ENCODE measurements at regions not wholly inside any gene's neighbourhood (a gene's known extent, or its start where the extent isn't known, plus 50 kb on each side); places are given as distances from the start of the nearest gene placed in this dataset.
A peak's percentile ranks its signal among the peaks of the same experiment; 100 is the strongest.

DNA sequence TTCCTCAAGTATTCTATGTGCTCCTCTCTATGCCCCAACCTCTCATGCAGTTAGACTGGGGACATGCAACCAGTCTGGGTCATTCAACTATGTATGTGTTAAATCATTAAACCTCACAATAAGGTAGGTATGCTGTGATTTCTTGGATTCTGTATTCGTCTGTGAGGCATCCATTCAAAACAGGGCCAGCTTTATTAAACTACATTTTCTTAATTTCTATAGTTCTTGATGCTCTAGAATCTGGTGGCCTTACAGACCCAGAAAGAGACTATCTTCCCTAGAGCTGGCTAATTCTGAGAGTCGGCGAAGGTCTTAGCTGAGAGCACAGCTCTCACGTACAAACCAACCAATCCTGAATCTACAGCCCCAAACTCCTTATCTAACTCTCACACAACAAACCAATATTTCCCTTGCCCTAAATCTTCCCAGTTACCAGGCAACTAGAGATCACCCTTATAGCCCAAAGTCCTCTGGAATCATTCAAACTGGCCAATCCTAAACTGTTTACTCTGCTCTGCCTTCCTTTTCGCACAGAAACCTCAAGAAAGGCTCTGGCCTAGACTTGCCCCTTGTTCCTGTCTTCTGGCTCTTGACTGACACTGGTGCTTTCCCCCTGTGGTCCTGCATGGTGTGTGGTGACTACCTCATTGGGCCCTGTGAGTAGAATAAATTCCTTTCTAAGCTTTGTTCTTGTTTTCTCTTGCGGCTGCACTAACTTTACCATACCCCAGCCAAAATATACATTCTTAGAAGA, 203.5 kb upstream of the TET2 start:
- TF ChIP-seq, protein P1, sequence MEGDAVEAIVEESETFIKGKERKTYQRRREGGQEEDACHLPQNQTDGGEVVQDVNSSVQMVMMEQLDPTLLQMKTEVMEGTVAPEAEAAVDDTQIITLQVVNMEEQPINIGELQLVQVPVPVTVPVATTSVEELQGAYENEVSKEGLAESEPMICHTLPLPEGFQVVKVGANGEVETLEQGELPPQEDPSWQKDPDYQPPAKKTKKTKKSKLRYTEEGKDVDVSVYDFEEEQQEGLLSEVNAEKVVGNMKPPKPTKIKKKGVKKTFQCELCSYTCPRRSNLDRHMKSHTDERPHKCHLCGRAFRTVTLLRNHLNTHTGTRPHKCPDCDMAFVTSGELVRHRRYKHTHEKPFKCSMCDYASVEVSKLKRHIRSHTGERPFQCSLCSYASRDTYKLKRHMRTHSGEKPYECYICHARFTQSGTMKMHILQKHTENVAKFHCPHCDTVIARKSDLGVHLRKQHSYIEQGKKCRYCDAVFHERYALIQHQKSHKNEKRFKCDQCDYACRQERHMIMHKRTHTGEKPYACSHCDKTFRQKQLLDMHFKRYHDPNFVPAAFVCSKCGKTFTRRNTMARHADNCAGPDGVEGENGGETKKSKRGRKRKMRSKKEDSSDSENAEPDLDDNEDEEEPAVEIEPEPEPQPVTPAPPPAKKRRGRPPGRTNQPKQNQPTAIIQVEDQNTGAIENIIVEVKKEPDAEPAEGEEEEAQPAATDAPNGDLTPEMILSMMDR (IDR thresholded peaks at IDR 0.05; ENCODE audit: insufficient read depth, low read depth, low read length, missing control alignments): no peak
- no peak overlapping the region for H3K4me3 ChIP-seq (ENCODE audit: low read depth, low read length)
- peak; percentile 17 for DNase-seq (ENCODE audit: low read depth)

DNA sequence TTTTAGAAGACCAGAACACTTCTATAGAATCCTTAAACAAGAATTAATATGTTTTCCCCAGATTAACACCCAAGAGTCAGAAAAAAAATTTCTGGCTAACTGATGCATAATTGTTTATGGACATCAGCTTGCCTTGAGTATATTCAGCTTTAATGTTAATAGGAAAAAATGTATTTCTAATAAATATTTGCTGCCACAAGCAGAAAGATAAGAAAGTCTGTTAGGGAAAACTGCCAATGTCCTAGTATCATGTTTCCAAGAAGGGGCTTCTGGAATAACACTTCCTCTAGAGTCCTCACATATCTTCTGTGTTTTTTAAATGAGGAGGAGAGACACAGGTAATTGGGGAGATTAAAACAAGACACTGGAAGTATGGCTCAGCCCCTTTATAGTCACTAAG, 202.1 kb upstream of the TET2 start:
- H3K4me3 ChIP-seq (ENCODE audit: low read depth, low read length): no peak overlapping the region
- TF ChIP-seq, protein P1 (IDR thresholded peaks at IDR 0.05; ENCODE audit: insufficient read depth, low read depth, low read length, missing control alignments): no peak

DNA sequence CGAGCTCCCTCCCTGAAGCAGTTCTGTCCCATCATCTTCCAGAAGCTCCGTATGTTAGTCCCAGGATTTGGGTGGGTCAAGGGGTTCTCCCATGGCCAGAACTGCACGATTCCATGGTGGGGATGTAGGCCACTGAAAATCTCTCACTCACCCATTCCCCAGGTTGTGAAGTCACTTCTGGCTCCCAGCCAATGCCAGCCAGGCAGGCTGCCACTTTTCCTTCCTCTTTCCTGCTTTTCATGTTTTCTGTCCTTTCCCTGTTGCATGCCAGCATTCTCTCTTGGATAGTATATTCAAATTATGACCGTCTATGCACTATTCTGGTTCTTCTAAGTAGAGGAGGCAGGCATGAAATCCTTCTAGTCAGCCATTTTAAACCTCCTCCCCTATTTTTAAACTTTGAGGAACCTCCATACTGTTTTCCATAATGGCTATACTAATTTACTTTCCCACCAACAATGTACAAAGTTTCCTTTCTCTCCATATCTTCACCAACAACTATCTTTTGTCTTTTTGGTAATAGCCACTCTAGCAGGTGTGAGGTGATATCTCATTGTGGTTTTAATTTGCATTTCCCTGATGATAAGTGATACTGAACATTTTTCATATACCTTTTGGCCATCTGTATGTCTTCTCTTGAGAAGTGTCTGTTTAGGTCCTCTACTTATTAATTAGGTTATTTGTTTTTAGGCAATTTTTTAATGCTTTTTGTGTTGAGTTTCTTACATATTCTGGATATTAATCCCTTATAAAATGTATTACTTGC, 182.1 kb upstream of the TET2 start:
- no peak overlapping the region for H3K4me3 ChIP-seq (ENCODE audit: low read depth, low read length)
- TF ChIP-seq, protein P1 (IDR thresholded peaks at IDR 0.05; ENCODE audit: insufficient read depth, low read depth, low read length, missing control alignments): no peak
- peak; percentile 20 for DNase-seq (ENCODE audit: low read depth)

More for the DNA sequence above, 202.1 kb upstream of the TET2 start:
- no peak for DNase-seq (ENCODE audit: low read depth)

DNA sequence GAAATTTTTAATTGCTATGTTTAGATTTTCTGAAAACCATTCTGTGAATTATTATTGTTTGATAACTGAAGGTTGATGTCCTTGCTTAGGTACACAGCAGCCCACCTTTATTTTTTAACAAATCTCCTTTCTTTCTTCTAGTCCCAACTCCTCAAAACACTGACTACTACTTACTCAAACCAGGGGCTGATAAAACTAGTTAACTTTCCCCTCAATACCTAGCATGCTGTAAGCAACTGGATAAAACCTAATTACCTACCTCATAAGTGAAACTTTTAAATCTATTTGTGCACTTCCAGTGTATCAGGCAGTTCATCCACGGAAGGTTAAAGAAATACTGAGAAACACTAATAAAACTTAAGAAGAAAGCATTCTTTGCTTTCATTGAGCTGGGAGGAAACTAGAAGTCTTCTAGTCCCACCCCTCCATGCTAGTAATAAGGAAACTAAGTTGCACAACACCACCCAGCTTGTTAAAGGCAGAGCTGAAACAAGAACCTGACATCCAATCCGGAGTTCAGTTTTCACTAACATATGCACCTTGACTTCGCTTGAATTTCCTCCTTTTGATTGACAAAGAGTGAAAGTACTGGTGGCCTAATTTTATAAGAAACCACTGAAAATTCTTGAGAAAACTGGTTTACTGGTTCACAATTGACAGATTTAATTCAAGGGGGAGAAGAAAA, 180.2 kb upstream of the TET2 start:
- DNase-seq (ENCODE audit: low read depth): peak; percentile 95
- H3K4me3 ChIP-seq (ENCODE audit: low read depth, low read length): peak overlapping the region; percentile 35
- TF ChIP-seq, protein P1 (IDR thresholded peaks at IDR 0.05; ENCODE audit: insufficient read depth, low read depth, low read length, missing control alignments): no peak

DNA sequence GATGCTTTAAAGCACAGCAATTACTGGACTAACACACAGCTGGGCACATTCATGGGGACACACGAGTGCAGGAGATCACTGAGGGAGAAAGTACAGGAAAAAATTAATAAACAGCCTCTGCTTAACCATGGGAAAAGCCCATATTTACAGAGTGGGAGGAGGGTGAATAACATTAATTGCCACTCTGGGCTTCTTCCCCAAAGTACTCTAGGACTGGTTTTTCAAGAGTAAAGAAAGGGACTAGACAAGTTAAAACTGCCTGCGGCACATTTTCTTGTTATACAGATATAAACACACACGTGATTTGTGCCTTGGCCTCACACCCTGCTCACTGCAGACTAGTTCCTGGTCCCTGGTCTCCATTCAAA, 179.7 kb upstream of the TET2 start:
- DNase-seq (ENCODE audit: low read depth): peak; percentile 60
- TF ChIP-seq, protein P1 (IDR thresholded peaks at IDR 0.05; ENCODE audit: insufficient read depth, low read depth, low read length, missing control alignments): no peak
- peak overlapping the region; percentile 7 for H3K4me3 ChIP-seq (ENCODE audit: low read depth, low read length)

DNA sequence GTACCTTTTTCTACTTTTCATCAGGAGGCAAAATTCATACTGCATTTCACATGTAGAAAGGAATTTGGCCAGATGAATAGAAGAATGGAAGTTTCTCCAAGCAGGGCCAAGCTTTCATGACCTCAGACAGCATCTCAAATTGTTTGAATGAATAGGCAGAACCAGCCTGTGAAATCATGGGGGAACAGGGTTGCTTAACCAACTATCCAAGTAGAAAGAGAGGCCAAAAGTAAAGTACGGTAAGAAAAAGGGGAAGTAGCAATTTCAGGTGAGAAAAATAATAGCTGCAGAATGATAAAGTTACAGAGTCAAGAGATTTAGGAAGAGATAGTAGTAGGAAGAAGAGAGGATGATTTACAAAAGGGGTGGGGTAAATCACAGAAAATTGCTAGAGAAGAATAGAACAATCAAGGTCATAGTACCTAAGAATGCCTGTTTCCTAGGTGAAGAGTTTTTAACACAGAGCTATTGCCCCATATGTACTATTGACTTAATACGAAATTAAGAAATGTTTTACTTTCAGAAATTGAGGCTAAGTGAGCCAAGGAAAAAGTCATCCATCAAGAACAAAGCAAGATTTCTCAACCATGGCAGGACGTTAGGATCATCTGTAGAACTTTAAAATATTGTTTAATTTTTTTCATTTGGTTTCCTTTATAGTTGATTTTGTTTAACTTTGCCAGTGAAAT, 177.1 kb upstream of the TET2 start:
- DNase-seq (ENCODE audit: low read depth): peak; percentile 33

More for the DNA sequence above, 177.1 kb upstream of the TET2 start:
- TF ChIP-seq, protein P1 (IDR thresholded peaks at IDR 0.05; ENCODE audit: insufficient read depth, low read depth, low read length, missing control alignments): no peak
- no peak overlapping the region for H3K4me3 ChIP-seq (ENCODE audit: low read depth, low read length)

Measured in GM12865 (cell line).